Endothelial cell (in vitro differentiated cells): ENCODE measurements at regions not wholly inside any gene's neighbourhood (a gene's known extent, or its start where the extent isn't known, plus 50 kb on each side); places are given as distances from the start of the nearest gene placed in this dataset.

Experiments used
- DNase-seq: peaks from one replicate; pipeline ENCODE4 v3.0.0; 2021; ENCODE audit warnings: low spot score
- H3K27ac Mint-ChIP-seq: one replicate; pipeline ENCODE4 v1.8.0; 2021; ENCODE audit warnings: mixed read lengths, inconsistent platforms; ENCODE audit not compliant: unreplicated experiment
- H3K27me3 Mint-ChIP-seq: one replicate; pipeline ENCODE4 v1.8.0; 2021; ENCODE audit warnings: mild to moderate bottlenecking, moderate library complexity, mixed read lengths, inconsistent platforms; ENCODE audit not compliant: unreplicated experiment
- H3K36me3 Mint-ChIP-seq: one replicate; pipeline ENCODE4 v1.8.0; 2021; ENCODE audit warnings: mild to moderate bottlenecking, low read depth, mixed read lengths, inconsistent platforms; ENCODE audit not compliant: unreplicated experiment
- H3K4me1 Mint-ChIP-seq: one replicate; pipeline ENCODE4 v1.8.0; 2021; ENCODE audit warnings: mild to moderate bottlenecking, mixed read lengths, inconsistent platforms; ENCODE audit not compliant: unreplicated experiment
- H3K4me3 Mint-ChIP-seq: one replicate; pipeline ENCODE4 v1.8.0; 2021; ENCODE audit warnings: mild to moderate bottlenecking, mixed read lengths, inconsistent platforms; ENCODE audit not compliant: unreplicated experiment
- H3K9me3 Mint-ChIP-seq: one replicate; pipeline ENCODE4 v1.8.0; 2021; ENCODE audit warnings: mixed read lengths, inconsistent platforms; ENCODE audit not compliant: unreplicated experiment
- TF ChIP-seq, protein P1 (sequence below): fragments of 200-600 bp; sonication (generic); IDR thresholded peaks from one replicate; pipeline ENCODE4 v1.5.0; 2021; ENCODE audit warnings: antibody characterized with exemption; ENCODE audit not compliant: unreplicated experiment

GRCh38 chr20:6940876-6941275, 173.4 kb downstream of the BMP2 start:
- H3K9me3 Mint-ChIP-seq = no peaks in the 10 kb centered on the region
- no peaks in the 10 kb centered on the region for H3K27me3 Mint-ChIP-seq
- H3K36me3 Mint-ChIP-seq = no peaks in the 10 kb centered on the region
- TF ChIP-seq, protein P1, sequence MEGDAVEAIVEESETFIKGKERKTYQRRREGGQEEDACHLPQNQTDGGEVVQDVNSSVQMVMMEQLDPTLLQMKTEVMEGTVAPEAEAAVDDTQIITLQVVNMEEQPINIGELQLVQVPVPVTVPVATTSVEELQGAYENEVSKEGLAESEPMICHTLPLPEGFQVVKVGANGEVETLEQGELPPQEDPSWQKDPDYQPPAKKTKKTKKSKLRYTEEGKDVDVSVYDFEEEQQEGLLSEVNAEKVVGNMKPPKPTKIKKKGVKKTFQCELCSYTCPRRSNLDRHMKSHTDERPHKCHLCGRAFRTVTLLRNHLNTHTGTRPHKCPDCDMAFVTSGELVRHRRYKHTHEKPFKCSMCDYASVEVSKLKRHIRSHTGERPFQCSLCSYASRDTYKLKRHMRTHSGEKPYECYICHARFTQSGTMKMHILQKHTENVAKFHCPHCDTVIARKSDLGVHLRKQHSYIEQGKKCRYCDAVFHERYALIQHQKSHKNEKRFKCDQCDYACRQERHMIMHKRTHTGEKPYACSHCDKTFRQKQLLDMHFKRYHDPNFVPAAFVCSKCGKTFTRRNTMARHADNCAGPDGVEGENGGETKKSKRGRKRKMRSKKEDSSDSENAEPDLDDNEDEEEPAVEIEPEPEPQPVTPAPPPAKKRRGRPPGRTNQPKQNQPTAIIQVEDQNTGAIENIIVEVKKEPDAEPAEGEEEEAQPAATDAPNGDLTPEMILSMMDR = no peak
- no peaks in the 10 kb centered on the region for H3K4me1 Mint-ChIP-seq
- H3K4me3 Mint-ChIP-seq = no peak overlapping the region
- no peak for DNase-seq
- no peak overlapping the region for H3K27ac Mint-ChIP-seq

- TF ChIP-seq, protein P1 = no peak
- H3K36me3 Mint-ChIP-seq = no peaks in the 10 kb centered on the region
- H3K4me3 Mint-ChIP-seq = no peak overlapping the region
- no peaks in the 10 kb centered on the region for H3K4me1 Mint-ChIP-seq
- no peak for DNase-seq
- no peak overlapping the region for H3K27ac Mint-ChIP-seq
- H3K27me3 Mint-ChIP-seq = no peaks in the 10 kb centered on the region
- H3K9me3 Mint-ChIP-seq = no peaks in the 10 kb centered on the region
Measured at GRCh38 chr20:6941571-6941970, 174.1 kb downstream of the BMP2 start.

- TF ChIP-seq, protein P1 = no peak
- no peaks in the 10 kb centered on the region for H3K4me1 Mint-ChIP-seq
- no peak overlapping the region for H3K27ac Mint-ChIP-seq
- no peaks in the 10 kb centered on the region for H3K27me3 Mint-ChIP-seq
- H3K9me3 Mint-ChIP-seq = no peaks in the 10 kb centered on the region
- no peak overlapping the region for H3K4me3 Mint-ChIP-seq
- no peak for DNase-seq
- H3K36me3 Mint-ChIP-seq = no peaks in the 10 kb centered on the region
Measured at GRCh38 chr20:6942266-6942665, 174.8 kb downstream of the BMP2 start.

GRCh38 chr20:6944292-6944691, 176.8 kb downstream of the BMP2 start:
- no peaks in the 10 kb centered on the region for H3K9me3 Mint-ChIP-seq
- no peak overlapping the region for H3K4me3 Mint-ChIP-seq
- no peaks in the 10 kb centered on the region for H3K36me3 Mint-ChIP-seq
- H3K27me3 Mint-ChIP-seq = no peaks in the 10 kb centered on the region
- no peak for DNase-seq
- TF ChIP-seq, protein P1 = no peak
- no peak overlapping the region for H3K27ac Mint-ChIP-seq
- no peaks in the 10 kb centered on the region for H3K4me1 Mint-ChIP-seq

- Mint-ChIP-seq H3K27ac (no peak overlapping the region), H3K27me3 (no peaks in the 10 kb centered on the region), H3K36me3 (no peaks in the 10 kb centered on the region), H3K9me3 (no peaks in the 10 kb centered on the region), H3K4me3 (no peak overlapping the region), H3K4me1 (no peaks in the 10 kb centered on the region)
- no peak for DNase-seq
- TF ChIP-seq, protein P1 = no peak
Measured at GRCh38 chr20:6953611-6954010, 186.1 kb downstream of the BMP2 start.
